ENCODE measurements at regions not wholly inside any gene's neighbourhood (a gene's known extent, or its start where the extent isn't known, plus 50 kb on each side); places are given as distances from the start of the nearest gene placed in this dataset.

DNA sequence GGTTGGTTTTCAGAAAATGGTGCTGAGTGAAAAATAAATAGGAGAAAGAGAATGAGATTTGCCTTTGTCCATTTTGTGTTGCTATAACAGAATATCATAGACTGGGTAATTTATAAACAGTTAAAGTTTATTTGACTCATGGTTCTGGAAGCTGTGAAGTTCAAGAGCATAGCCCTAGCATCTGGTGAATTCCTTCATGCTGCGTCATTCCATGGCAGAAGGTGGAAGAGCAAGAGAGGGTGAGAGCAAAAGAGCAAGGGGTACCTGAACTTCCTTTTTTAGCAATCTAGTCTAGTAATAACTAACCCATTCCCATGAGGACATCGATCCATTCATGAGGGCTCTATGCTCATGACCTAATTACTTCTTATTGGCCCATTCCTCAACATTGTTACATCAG lies 209.1 kb upstream of the ZP4 start:
- H3K9me3 ChIP-seq: no peaks in the 10 kb centered on the region
- no peak overlapping the region for H3K27ac ChIP-seq
- no peak for DNase-seq (ENCODE audit: extremely low spot score in 2 of 2)
- intact Hi-C loops (cut with DNase I): no loop called here
- no peaks in the 10 kb centered on the region for H3K36me3 ChIP-seq
- H3K27me3 ChIP-seq: no peaks in the 10 kb centered on the region
- no peak overlapping the region for H3K4me3 ChIP-seq
- no peak for TF ChIP-seq CTCF (IDR thresholded peaks at IDR 0.05)
- TF ChIP-seq POLR2A (IDR thresholded peaks at IDR 0.05): no peak
- TF ChIP-seq POLR2AphosphoS5 (IDR thresholded peaks at IDR 0.05; ENCODE audit: insufficient read depth in 1 of 2, low read depth in 1 of 2): no peak
- H3K4me1 ChIP-seq: no peaks in the 10 kb centered on the region

GRCh38 chr1:238089615-238090014 lies 198.9 kb upstream of the ZP4 start:
- Histone ChIP-seq H3K4me1 (no peaks in the 10 kb centered on the region), H3K36me3 (no peaks in the 10 kb centered on the region), H3K9me3 (no peaks in the 10 kb centered on the region), H3K4me3 (no peak overlapping the region), H3K27me3 (no peaks in the 10 kb centered on the region), H3K27ac (no peak overlapping the region)
- TF ChIP-seq POLR2AphosphoS5 (IDR thresholded peaks at IDR 0.05; ENCODE audit: insufficient read depth in 1 of 2, low read depth in 1 of 2) (no peak), CTCF (IDR thresholded peaks at IDR 0.05) (no peak), POLR2A (IDR thresholded peaks at IDR 0.05) (no peak)
- intact Hi-C loops (cut with DNase I): no loop called here
- no peak for DNase-seq (ENCODE audit: extremely low spot score in 2 of 2)

- Histone ChIP-seq H3K27me3 (no peaks in the 10 kb centered on the region), H3K36me3 (no peaks in the 10 kb centered on the region), H3K4me3 (no peak overlapping the region), H3K27ac (no peak overlapping the region), H3K9me3 (no peaks in the 10 kb centered on the region), H3K4me1 (no peaks in the 10 kb centered on the region)
- TF ChIP-seq POLR2AphosphoS5 (IDR thresholded peaks at IDR 0.05; ENCODE audit: insufficient read depth in 1 of 2, low read depth in 1 of 2) (no peak), CTCF (IDR thresholded peaks at IDR 0.05) (no peak), POLR2A (IDR thresholded peaks at IDR 0.05) (no peak)
- intact Hi-C loops (cut with DNase I): no loop called here
- DNase-seq (ENCODE audit: extremely low spot score in 2 of 2): no peak
Measured at GRCh38 chr1:238088560-238089290, 198.0 kb upstream of the ZP4 start.

GRCh38 chr1:238073991-238074390 lies 183.3 kb upstream of the ZP4 start:
- Histone ChIP-seq H3K36me3 (no peaks in the 10 kb centered on the region), H3K4me1 (no peaks in the 10 kb centered on the region), H3K9me3 (no peaks in the 10 kb centered on the region), H3K27me3 (no peaks in the 10 kb centered on the region), H3K27ac (no peak overlapping the region), H3K4me3 (no peak overlapping the region)
- no peak for TF ChIP-seq CTCF (IDR thresholded peaks at IDR 0.05)
- TF ChIP-seq POLR2A (IDR thresholded peaks at IDR 0.05): no peak
- no peak for TF ChIP-seq POLR2AphosphoS5 (IDR thresholded peaks at IDR 0.05; ENCODE audit: insufficient read depth in 1 of 2, low read depth in 1 of 2)
- intact Hi-C loops (cut with DNase I): no loop called here
- no peak for DNase-seq (ENCODE audit: extremely low spot score in 2 of 2)

- no peak for DNase-seq (ENCODE audit: extremely low spot score in 2 of 2)
- intact Hi-C loops (cut with DNase I): no loop called here
- Histone ChIP-seq H3K4me3 (no peak overlapping the region), H3K9me3 (no peaks in the 10 kb centered on the region), H3K27me3 (no peaks in the 10 kb centered on the region), H3K36me3 (no peaks in the 10 kb centered on the region), H3K27ac (no peak overlapping the region), H3K4me1 (no peaks in the 10 kb centered on the region)
- no peak for TF ChIP-seq POLR2A (IDR thresholded peaks at IDR 0.05)
- no peak for TF ChIP-seq POLR2AphosphoS5 (IDR thresholded peaks at IDR 0.05; ENCODE audit: insufficient read depth in 1 of 2, low read depth in 1 of 2)
- TF ChIP-seq CTCF (IDR thresholded peaks at IDR 0.05): no peak
Measured at GRCh38 chr1:238071061-238071460, 180.3 kb upstream of the ZP4 start.

All from vagina (tissue), 2 donors.